K562 (cell line): ENCODE measurements at regions not wholly inside any gene's neighbourhood (a gene's known extent, or its start where the extent isn't known, plus 50 kb on each side); places are given as distances from the start of the nearest gene placed in this dataset.

Source experiments
- AFF4 ChIP-seq: sonication (generic); formaldehyde crosslinking; IDR thresholded peaks from 2 replicates; pipeline ENCODE4 v1.8.0; 2023; ENCODE audit warnings: mild to moderate bottlenecking, missing genetic modification reagents
- CHD7 ChIP-seq: fragments of 200-600 bp; sonication (generic); IDR thresholded peaks from one replicate; pipeline ENCODE4 v1.6.1; 2012; ENCODE audit warnings: mild to moderate bottlenecking, low read depth, low read length, inconsistent platforms
- FOXA1 ChIP-seq: fragments of 450-650 bp; IDR thresholded peaks from 2 replicates; pipeline ENCODE4 v1.6.1; 2016; ENCODE audit warnings: mild to moderate bottlenecking, borderline replicate concordance
- HDAC8 ChIP-seq: fragments of 450-650 bp; IDR thresholded peaks from 2 replicates; pipeline ENCODE4 v1.6.1; 2016; ENCODE audit warnings: mild to moderate bottlenecking, missing genetic modification characterization, moderate library complexity, missing compliant biosample characterization
- JUND ChIP-seq, 2 experiments: IDR thresholded peaks; 2 replicates in 1 of 2; 3 replicates in 1 of 2; pipeline ENCODE4 v1.6.1; 2011; ENCODE audit warnings: borderline replicate concordance in 2 of 2, low read depth in 2 of 2, low read length in 2 of 2, improper control_type of control experiment in 1 of 2, missing biosample characterization in 1 of 2, missing genetic modification characterization in 1 of 2, missing genetic modification reagents in 1 of 2
- KAT8 ChIP-seq: fragments of 450-650 bp; IDR thresholded peaks from 2 replicates; pipeline ENCODE4 v1.6.1; 2016; ENCODE audit warnings: low read depth, mild to moderate bottlenecking
- MYBL2 ChIP-seq, 2 experiments: fragments of 450-650 bp in 1 of 2; sonication (generic) in 1 of 2; formaldehyde crosslinking in 1 of 2; IDR thresholded peaks; 2 replicates each; pipeline versions ENCODE4 v1.6.1 to v1.8.1; 2017 to 2022; ENCODE audit warnings: borderline replicate concordance in 1 of 2, inconsistent platforms in 1 of 2, low read depth in 1 of 2, mild to moderate bottlenecking in 1 of 2, missing genetic modification reagents in 1 of 2, moderate library complexity in 1 of 2
- NFE2L1 ChIP-seq: fragments of 450-650 bp; IDR thresholded peaks from 2 replicates; pipeline ENCODE4 v1.6.1; 2016; ENCODE audit warnings: missing genetic modification characterization, low read depth, mild to moderate bottlenecking, missing compliant biosample characterization, moderate library complexity, borderline replicate concordance
- PML ChIP-seq: IDR thresholded peaks from 2 replicates; pipeline ENCODE4 v1.6.1; 2012; ENCODE audit warnings: low read length, inconsistent platforms
- RFX7 ChIP-seq: fragments of 250-450 bp; sonication (Bioruptor Pico); IDR thresholded peaks from 2 replicates; pipeline ENCODE4 v1.5.1; 2021; ENCODE audit warnings: mild to moderate bottlenecking
- ZNF143 ChIP-seq: sonication (generic); formaldehyde crosslinking; IDR thresholded peaks from 2 replicates; pipeline ENCODE4 v1.9.0; 2022; ENCODE audit warnings: mild to moderate bottlenecking, missing genetic modification reagents
- ZNF324 ChIP-seq: fragments of 250-450 bp; sonication (Bioruptor Pico); IDR thresholded peaks from 2 replicates; pipeline ENCODE4 v1.4.0; 2020; ENCODE audit warnings: mild to moderate bottlenecking

GRCh38 chr3:11090551-11090950, 63.7 kb upstream of the HRH1 start (continued):
- TF ChIP-seq CHD7 (no peak), HDAC8 (tag) (no peak), NFE2L1 (tag) (no peak), ZNF324 (CRISPR knock-in tag) (no peak), MYBL2 (IDR thresholded peaks at IDR 0.05; ENCODE audit: low read depth) (no peak), MYBL2 (CRISPR knock-in tag; IDR thresholded peaks at IDR 0.05; ENCODE audit: borderline replicate concordance) (no peak), RFX7 (CRISPR knock-in tag) (no peak), AFF4 (CRISPR knock-in tag) (no peak), JUND (IDR thresholded peaks at IDR 0.05; ENCODE audit: borderline replicate concordance, low read depth, low read length) (no peak), JUND (tag; IDR thresholded peaks at IDR 0.05; ENCODE audit: borderline replicate concordance, low read depth, low read length) (no peak), ZNF143 (no peak), KAT8 (no peak), PML (no peak), FOXA1 (no peak)
